ENCODE measurements at regions not wholly inside any gene's neighbourhood (a gene's known extent, or its start where the extent isn't known, plus 50 kb on each side); places are given as distances from the start of the nearest gene placed in this dataset.

GRCh38 chr9:109886041-109886440 lies 106.0 kb downstream of the PALM2AKAP2 start:
- no peak for DNase-seq

- no peak for DNase-seq
Measured at GRCh38 chr9:109886617-109887016, 106.6 kb downstream of the PALM2AKAP2 start.

- DNase-seq, result no peak
Measured at GRCh38 chr9:109887079-109887478, 107.1 kb downstream of the PALM2AKAP2 start.

- no peak for DNase-seq
Measured at GRCh38 chr9:109888695-109889094, 108.7 kb downstream of the PALM2AKAP2 start.

- no peak for DNase-seq
Measured at GRCh38 chr9:109889456-109889855, 109.5 kb downstream of the PALM2AKAP2 start.

GRCh38 chr9:109893241-109893640 lies 113.2 kb downstream of the PALM2AKAP2 start:
- DNase-seq, result no peak

- no peak for DNase-seq
Measured at GRCh38 chr9:109894473-109894872, 114.5 kb downstream of the PALM2AKAP2 start.

GRCh38 chr9:109894921-109895758 lies 115.1 kb downstream of the PALM2AKAP2 start:
- DNase-seq, result no peak

- DNase-seq, result no peak
Measured at GRCh38 chr9:109901201-109901600, 121.2 kb downstream of the PALM2AKAP2 start.

GRCh38 chr9:109903515-109904138 lies 123.6 kb downstream of the PALM2AKAP2 start:
- peak; percentile 80 for DNase-seq

GRCh38 chr9:109904666-109905065 lies 124.7 kb downstream of the PALM2AKAP2 start:
- DNase-seq, result no peak

- DNase-seq, result no peak
Measured at GRCh38 chr9:109905472-109905871, 125.5 kb downstream of the PALM2AKAP2 start.

- no peak for DNase-seq
Measured at GRCh38 chr9:109906766-109907382, 126.9 kb downstream of the PALM2AKAP2 start.

- DNase-seq, result no peak
Measured at GRCh38 chr9:109907400-109907799, 127.4 kb downstream of the PALM2AKAP2 start.

- DNase-seq, result no peak
Measured at GRCh38 chr9:109907810-109908458, 127.9 kb downstream of the PALM2AKAP2 start.

GRCh38 chr9:109908459-109909390 lies 128.7 kb downstream of the PALM2AKAP2 start:
- DNase-seq, result no peak

GRCh38 chr9:109910671-109911518 lies 130.9 kb downstream of the PALM2AKAP2 start:
- no peak for DNase-seq

- DNase-seq, result no peak
Measured at GRCh38 chr9:109912082-109912582, 132.1 kb downstream of the PALM2AKAP2 start.

- DNase-seq, result no peak
Measured at GRCh38 chr9:109912726-109913460, 132.9 kb downstream of the PALM2AKAP2 start.

- DNase-seq, result no peak
Measured at GRCh38 chr9:109913461-109913810, 133.4 kb downstream of the PALM2AKAP2 start.

All from activated effector memory CD4-positive, alpha-beta T cell treated with anti-CD3 and anti-CD28 coated beads, Interleukin-2, amount 50 U/mL, for 16 hours (primary cell).